CD4-positive, alpha-beta T cell treated with Interleukin-1 beta for 1 hour (primary cell): ENCODE measurements at regions not wholly inside any gene's neighbourhood (a gene's known extent, or its start where the extent isn't known, plus 50 kb on each side); places are given as distances from the start of the nearest gene placed in this dataset.

ENCODE experiments used
- DNase-seq, 2 donors: peaks; one replicate each; pipeline ENCODE4 v3.0.0-alpha.2; 2020 to 2022

GRCh38 chr7:142391191-142391992, 133.5 kb upstream of the PRSS58 start:
- peak; percentile 28 to 39 for DNase-seq

- no peak for DNase-seq
Measured at GRCh38 chr7:142389544-142389943, 131.7 kb upstream of the PRSS58 start.

GRCh38 chr7:142385491-142386340, 127.9 kb upstream of the PRSS58 start:
- peak; percentile 54 to 55 for DNase-seq

GRCh38 chr7:142384493-142384922, 126.7 kb upstream of the PRSS58 start:
- DNase-seq: peak in 1 of 2 donors; percentile 31

GRCh38 chr7:142383841-142384492, 126.1 kb upstream of the PRSS58 start:
- DNase-seq: peak in 1 of 2 donors; percentile 18

- no peak for DNase-seq
Measured at GRCh38 chr7:142381727-142382390, 124.0 kb upstream of the PRSS58 start.

- DNase-seq: no peak
Measured at GRCh38 chr7:142380069-142380468, 122.2 kb upstream of the PRSS58 start.

GRCh38 chr7:142379201-142379885, 121.5 kb upstream of the PRSS58 start:
- no peak for DNase-seq

- DNase-seq: no peak
Measured at GRCh38 chr7:142377567-142377966, 119.7 kb upstream of the PRSS58 start.

- DNase-seq: no peak
Measured at GRCh38 chr7:142376356-142376997, 118.6 kb upstream of the PRSS58 start.

- DNase-seq: no peak
Measured at GRCh38 chr7:142375710-142376313, 118.0 kb upstream of the PRSS58 start.

GRCh38 chr7:142372727-142373126, 114.9 kb upstream of the PRSS58 start:
- no peak for DNase-seq

- DNase-seq: no peak
Measured at GRCh38 chr7:142371586-142372377, 113.9 kb upstream of the PRSS58 start.

- no peak for DNase-seq
Measured at GRCh38 chr7:142365410-142365842, 107.6 kb upstream of the PRSS58 start.

GRCh38 chr7:142364551-142364950, 106.7 kb upstream of the PRSS58 start:
- DNase-seq: no peak

GRCh38 chr7:142362349-142362748, 104.5 kb upstream of the PRSS58 start:
- DNase-seq: no peak

GRCh38 chr7:142359694-142360279, 101.9 kb upstream of the PRSS58 start:
- no peak for DNase-seq

- peak in 1 of 2 donors; percentile 47 for DNase-seq
Measured at GRCh38 chr7:142357953-142358520, 100.2 kb upstream of the PRSS58 start.

- no peak for DNase-seq
Measured at GRCh38 chr7:142356166-142356565, 98.3 kb upstream of the PRSS58 start.
